HG03159 (cell line): ENCODE measurements at regions not wholly inside any gene's neighbourhood (a gene's known extent, or its start where the extent isn't known, plus 50 kb on each side); places are given as distances from the start of the nearest gene placed in this dataset.

ENCODE experiments used
- ATAC-seq: cut with Tn5 transposase; IDR thresholded peaks from one replicate; pipeline ENCODE4 v1.9.1; 2021; ENCODE audit warnings: mild to moderate bottlenecking, moderate library complexity; ENCODE audit not compliant: unreplicated experiment

- ATAC-seq: no peak
Observed at GRCh38 chr2:175475130-175475529, 293.6 kb upstream of the ATP5MC3 start.

GRCh38 chr2:175468431-175469098 lies 287.1 kb upstream of the ATP5MC3 start:
- no peak for ATAC-seq

GRCh38 chr2:175465101-175465500 lies 283.6 kb upstream of the ATP5MC3 start:
- ATAC-seq: no peak

GRCh38 chr2:175464311-175464670 lies 282.8 kb upstream of the ATP5MC3 start:
- ATAC-seq: no peak

GRCh38 chr2:175463589-175464310 lies 282.2 kb upstream of the ATP5MC3 start:
- no peak for ATAC-seq

GRCh38 chr2:175463169-175463568 lies 281.7 kb upstream of the ATP5MC3 start:
- no peak for ATAC-seq

- no peak for ATAC-seq
Observed at GRCh38 chr2:175462246-175462645, 280.7 kb upstream of the ATP5MC3 start.

- no peak for ATAC-seq
Observed at GRCh38 chr2:175461839-175462238, 280.3 kb upstream of the ATP5MC3 start.

GRCh38 chr2:175457895-175458448 lies 276.5 kb upstream of the ATP5MC3 start:
- ATAC-seq: no peak

- ATAC-seq: no peak
Observed at GRCh38 chr2:175454953-175455389, 273.5 kb upstream of the ATP5MC3 start.

GRCh38 chr2:175450029-175450760 lies 268.7 kb upstream of the ATP5MC3 start:
- ATAC-seq: no peak

GRCh38 chr2:175449616-175450015 lies 268.1 kb upstream of the ATP5MC3 start:
- no peak for ATAC-seq

GRCh38 chr2:175446201-175446600 lies 264.7 kb upstream of the ATP5MC3 start:
- ATAC-seq: no peak

- no peak for ATAC-seq
Observed at GRCh38 chr2:175445281-175445680, 263.8 kb upstream of the ATP5MC3 start.

- no peak for ATAC-seq
Observed at GRCh38 chr2:175442441-175442840, 260.9 kb upstream of the ATP5MC3 start.

- ATAC-seq: no peak
Observed at GRCh38 chr2:175441181-175441761, 259.8 kb upstream of the ATP5MC3 start.

- no peak for ATAC-seq
Observed at GRCh38 chr2:175439416-175439815, 257.9 kb upstream of the ATP5MC3 start.

- no peak for ATAC-seq
Observed at GRCh38 chr2:175437167-175437566, 255.7 kb upstream of the ATP5MC3 start.

- ATAC-seq: no peak
Observed at GRCh38 chr2:175436076-175436475, 254.6 kb upstream of the ATP5MC3 start.

GRCh38 chr2:175435012-175435411 lies 253.5 kb upstream of the ATP5MC3 start:
- ATAC-seq: no peak

GRCh38 chr2:175432793-175433192 lies 251.3 kb upstream of the ATP5MC3 start:
- ATAC-seq: no peak
